NK-92 (cell line): ENCODE measurements at regions not wholly inside any gene's neighbourhood (a gene's known extent, or its start where the extent isn't known, plus 50 kb on each side); places are given as distances from the start of the nearest gene placed in this dataset.

Experiments used
- DNase-seq: peaks from one replicate; lab custom pipeline; 2025; ENCODE audit not compliant: unreplicated experiment; lab: John Stamatoyannopoulos, UW

GRCh38 chrX:20352935-20353336 is 86.2 kb upstream of the RPS6KA3 start:
- no peak for DNase-seq

GRCh38 chrX:20352504-20352903 is 85.8 kb upstream of the RPS6KA3 start:
- DNase-seq = no peak

GRCh38 chrX:20350596-20350995 is 83.9 kb upstream of the RPS6KA3 start:
- no peak for DNase-seq

DNA sequence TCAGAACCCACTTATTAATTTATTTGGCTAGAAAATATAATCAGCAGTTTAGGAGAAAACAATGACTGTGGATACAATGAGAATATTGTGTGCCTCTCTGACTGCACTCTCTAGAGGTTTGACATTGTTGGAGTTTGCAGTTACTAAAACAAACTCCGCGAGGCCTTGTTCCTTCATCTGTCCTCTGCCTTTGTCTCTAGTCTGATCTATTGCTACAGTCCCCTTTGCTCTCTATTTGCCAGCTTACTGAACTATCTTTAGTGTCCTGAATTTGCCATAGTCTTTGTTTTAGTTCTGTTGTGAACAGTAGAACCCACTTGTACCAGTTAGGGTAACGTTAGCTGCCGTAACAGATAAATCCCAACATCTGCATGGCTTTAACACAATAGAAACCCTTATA is 81.4 kb upstream of the RPS6KA3 start:
- DNase-seq = no peak

- no peak for DNase-seq
Observed at GRCh38 chrX:20347481-20347880, 80.8 kb upstream of the RPS6KA3 start.

- DNase-seq = no peak
Observed at GRCh38 chrX:20333672-20334071, 67.0 kb upstream of the RPS6KA3 start.

GRCh38 chrX:20330545-20330944 is 63.8 kb upstream of the RPS6KA3 start:
- no peak for DNase-seq

- DNase-seq = no peak
Observed at GRCh38 chrX:20329435-20329834, 62.7 kb upstream of the RPS6KA3 start.

GRCh38 chrX:20325786-20326388 is 59.2 kb upstream of the RPS6KA3 start:
- DNase-seq = no peak

- DNase-seq = no peak
Observed at GRCh38 chrX:20322887-20323286, 56.2 kb upstream of the RPS6KA3 start.

DNA sequence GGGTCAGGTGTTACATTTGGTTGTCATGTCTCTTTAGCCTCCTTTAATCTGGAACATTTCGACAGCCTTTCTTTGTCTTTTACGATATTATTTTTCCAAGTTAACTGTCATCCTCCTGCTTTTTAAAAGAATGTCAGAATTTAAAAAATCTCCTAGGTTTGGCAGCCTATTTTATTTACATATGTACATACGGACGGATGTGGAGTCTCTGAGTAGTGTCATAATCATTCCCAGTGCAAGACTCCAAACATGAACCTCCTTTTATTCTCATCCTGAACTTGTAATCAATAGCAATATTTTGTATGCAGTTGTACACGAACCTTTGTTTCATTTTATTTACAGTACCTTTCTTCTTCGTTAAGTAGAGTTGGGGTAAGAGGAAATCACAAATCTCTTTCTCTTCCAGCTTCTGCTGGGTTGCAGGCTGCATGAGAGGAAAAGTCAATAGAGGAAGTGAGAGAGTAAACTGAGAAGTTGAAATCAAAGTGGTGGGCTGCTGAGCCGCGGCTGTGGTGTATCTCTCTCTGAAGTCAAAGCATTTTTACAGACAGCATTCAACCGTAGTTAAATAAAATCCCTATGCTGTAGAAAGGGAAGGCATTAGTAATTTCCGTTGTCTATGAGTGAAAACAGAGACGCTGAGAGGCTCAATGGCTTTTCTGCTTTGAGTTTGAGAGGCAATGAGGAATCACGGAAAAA is 53.9 kb upstream of the RPS6KA3 start:
- DNase-seq = no peak

- no peak for DNase-seq
Observed at GRCh38 chrX:20319054-20319453, 52.3 kb upstream of the RPS6KA3 start.

DNA sequence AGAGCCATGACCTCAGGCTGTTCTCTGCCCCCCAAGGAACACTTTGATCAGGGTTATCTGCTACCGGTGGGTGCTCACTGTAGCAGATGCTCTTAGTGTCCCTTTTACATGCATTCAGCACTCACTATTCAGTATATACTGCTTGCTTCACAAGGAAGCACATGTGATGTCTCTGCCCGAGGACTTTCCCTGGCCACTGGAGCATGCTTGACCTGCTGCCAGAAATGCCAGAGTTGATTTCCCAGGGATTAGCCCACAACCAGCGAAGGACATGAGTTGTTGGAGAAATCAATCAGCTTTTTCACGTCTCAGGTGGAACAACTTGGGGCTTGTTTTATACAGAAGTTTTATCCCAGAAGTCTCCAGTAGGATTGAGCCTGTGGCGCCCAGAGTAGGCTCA is 51.2 kb upstream of the RPS6KA3 start:
- DNase-seq = no peak
